GM12874 (cell line): ENCODE measurements at regions not wholly inside any gene's neighbourhood (a gene's known extent, or its start where the extent isn't known, plus 50 kb on each side); places are given as distances from the start of the nearest gene placed in this dataset.

ENCODE experiments used
- TF ChIP-seq, protein P1 (sequence below): IDR thresholded peaks from 2 replicates; pipeline ENCODE4 v1.5.1; 2011; ENCODE audit warnings: low read depth, mild to moderate bottlenecking, control low read depth, low read length, moderate library complexity; ENCODE audit not compliant: insufficient read depth

DNA sequence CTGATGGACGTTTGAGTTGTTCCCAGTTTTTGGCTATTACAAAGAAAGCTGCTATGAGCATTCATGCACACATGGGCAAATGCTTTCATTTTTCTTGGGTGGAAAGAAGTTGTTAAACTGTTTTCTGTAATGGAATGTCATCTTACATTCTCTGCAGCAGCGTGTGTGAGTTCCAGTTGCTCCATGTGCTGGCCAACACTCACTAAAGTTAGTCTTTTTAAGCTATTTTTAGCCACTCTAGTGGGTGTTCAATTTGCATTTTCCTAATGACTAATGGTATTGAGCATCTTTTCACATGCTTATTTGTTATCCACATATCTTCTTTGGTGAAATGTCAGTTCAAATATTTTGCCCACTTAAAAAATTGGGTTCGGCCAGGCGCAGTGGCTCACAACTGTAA is 82.8 kb upstream of the COL13A1 start:
- TF ChIP-seq, protein P1, sequence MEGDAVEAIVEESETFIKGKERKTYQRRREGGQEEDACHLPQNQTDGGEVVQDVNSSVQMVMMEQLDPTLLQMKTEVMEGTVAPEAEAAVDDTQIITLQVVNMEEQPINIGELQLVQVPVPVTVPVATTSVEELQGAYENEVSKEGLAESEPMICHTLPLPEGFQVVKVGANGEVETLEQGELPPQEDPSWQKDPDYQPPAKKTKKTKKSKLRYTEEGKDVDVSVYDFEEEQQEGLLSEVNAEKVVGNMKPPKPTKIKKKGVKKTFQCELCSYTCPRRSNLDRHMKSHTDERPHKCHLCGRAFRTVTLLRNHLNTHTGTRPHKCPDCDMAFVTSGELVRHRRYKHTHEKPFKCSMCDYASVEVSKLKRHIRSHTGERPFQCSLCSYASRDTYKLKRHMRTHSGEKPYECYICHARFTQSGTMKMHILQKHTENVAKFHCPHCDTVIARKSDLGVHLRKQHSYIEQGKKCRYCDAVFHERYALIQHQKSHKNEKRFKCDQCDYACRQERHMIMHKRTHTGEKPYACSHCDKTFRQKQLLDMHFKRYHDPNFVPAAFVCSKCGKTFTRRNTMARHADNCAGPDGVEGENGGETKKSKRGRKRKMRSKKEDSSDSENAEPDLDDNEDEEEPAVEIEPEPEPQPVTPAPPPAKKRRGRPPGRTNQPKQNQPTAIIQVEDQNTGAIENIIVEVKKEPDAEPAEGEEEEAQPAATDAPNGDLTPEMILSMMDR: no peak

DNA sequence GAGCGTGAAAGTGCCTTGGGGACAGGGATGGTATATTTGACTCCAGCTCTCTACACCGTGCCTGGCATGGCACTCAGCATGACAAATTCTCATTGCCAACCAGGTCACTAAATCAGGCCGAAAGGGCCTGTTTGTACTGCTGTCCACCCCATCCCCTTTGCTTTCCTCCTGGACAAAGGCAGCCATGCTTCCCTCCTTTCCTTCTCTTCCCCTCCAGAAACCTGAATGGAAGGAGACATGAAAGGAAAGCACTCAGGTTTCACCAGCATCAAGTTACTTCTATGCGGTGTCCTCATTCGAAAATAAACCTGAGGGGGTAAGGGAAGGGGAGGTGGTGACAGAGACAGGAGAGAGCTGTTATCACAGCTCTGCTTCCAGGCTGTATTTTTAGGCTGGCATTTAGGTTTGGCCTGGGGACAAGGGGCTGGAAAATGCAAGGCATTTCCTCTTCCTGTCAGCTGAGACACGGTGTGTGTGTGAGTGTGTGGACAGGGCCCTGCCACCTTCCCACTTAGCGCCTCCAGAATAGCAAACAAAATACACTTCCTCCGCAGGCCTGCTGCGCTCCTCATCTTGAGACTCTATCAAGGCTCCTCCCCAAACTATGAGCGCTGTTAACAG is 79.9 kb upstream of the COL13A1 start:
- TF ChIP-seq, protein P1: no peak

DNA sequence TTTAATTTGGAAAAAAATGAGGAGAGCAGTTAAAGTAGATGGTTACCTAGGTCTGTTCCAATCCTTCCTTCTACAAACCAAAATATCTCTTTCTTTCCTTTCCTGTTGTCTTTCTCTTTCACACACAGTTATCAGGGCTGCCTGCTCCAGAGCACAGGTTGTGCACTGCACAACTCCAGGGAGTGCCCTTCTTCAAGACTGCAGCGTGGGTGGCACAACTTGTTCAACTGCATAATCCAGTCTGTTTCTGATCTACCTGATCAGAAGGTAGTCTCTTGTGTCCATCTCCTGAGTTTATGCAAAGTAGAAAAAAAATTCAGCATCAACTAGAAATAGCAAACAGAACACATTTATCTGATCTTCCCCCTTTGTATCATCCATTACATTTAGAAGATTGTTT is 78.1 kb upstream of the COL13A1 start:
- TF ChIP-seq, protein P1: no peak

DNA sequence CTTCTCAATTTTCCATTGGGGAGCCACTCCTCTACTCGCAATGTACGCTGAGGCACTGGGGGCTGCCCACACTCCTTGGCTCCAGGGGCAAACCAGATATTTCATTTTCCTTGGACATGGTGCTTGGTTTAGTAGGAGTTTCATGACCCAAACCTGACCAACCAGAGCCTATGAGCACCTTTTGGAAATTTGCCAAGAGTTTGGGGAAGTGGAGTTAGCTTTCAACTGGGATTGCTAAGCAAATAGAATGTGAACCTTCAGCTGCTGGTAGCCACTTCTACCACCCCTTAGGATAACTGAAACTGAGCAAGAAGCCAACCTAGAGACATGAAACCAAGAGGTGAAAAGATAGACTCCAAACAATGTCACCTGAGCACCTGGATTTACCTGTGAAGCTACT is 74.9 kb upstream of the COL13A1 start:
- TF ChIP-seq, protein P1: no peak

GRCh38 chr10:69728335-69728870 is 73.3 kb upstream of the COL13A1 start:
- TF ChIP-seq, protein P1: no peak

GRCh38 chr10:69729326-69730048 is 72.2 kb upstream of the COL13A1 start:
- TF ChIP-seq, protein P1: no peak

DNA sequence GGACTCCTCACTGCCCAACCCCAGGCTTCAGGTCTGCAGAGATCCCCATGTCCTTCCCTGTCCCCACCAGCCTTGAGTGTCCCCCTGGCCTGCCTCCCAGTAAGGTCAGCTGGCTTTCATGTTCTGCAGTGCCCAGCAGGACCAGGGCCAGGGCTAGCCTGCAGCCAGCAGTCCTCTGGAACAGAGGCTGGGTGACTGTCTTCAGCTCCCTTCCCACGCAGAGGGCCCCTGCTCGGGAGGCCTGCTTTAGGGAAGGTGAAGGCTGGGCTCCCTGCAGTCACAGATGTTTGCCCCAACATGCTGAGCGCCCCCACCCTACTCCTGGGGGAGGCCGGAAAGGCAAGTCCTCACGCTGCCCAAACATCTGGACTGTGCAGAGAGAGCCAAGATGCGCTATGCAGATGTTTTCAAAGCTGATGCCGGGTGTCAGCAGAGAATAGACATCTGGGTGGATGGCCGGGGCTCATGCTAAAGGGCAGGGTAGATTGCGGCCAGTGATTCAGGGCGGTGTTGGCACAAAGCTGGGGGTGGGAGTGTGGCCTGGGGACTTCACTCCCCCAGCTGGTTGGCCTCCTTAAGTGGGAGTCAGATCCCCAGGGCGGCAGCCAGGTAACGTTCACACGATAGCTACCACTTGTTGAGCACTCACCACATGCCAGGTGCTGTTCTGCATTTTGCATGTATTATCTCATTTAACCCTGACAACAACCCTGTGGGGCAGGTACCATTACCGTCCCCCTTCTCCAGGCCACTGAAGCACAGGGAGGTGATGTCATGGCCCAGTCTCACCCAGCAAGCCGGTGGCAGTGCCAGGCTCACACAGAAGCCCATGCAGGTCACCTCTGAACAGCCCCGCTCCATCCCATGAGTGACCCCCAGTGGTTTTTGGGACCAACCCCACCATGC is 71.2 kb upstream of the COL13A1 start:
- TF ChIP-seq, protein P1: no peak
